Astrocyte (in vitro differentiated cells and primary cell): ENCODE measurements at regions not wholly inside any gene's neighbourhood (a gene's known extent, or its start where the extent isn't known, plus 50 kb on each side); places are given as distances from the start of the nearest gene placed in this dataset.

ENCODE experiments used
- DNase-seq: peaks from one replicate; pipeline ENCODE4 v3.0.0-alpha.2; 2010; ENCODE audit warnings: low read depth
- FAIRE-seq: peaks from 2 replicates; lab custom pipeline; 2011; peaks lifted over from hg19 to GRCh38; lab: Jason Lieb, UNC
- H2AFZ ChIP-seq: 2 replicates; pipeline ENCODE4 v1.6.0; 2012; ENCODE audit warnings: low read depth, low read length, inconsistent platforms
- H3K27ac ChIP-seq: 2 replicates; pipeline ENCODE4 v1.5.1; 2011; ENCODE audit warnings: low read depth, low read length, inconsistent platforms
- H3K27me3 ChIP-seq: 2 replicates; pipeline ENCODE4 v1.6.0; 2011; ENCODE audit warnings: low read length, inconsistent platforms; ENCODE audit not compliant: insufficient read depth
- H3K36me3 ChIP-seq: 2 replicates; pipeline ENCODE4 v1.5.1; 2011; ENCODE audit warnings: low read length, inconsistent platforms; ENCODE audit not compliant: insufficient read depth
- H3K4me1 ChIP-seq: 2 replicates; pipeline ENCODE4 v1.5.1; 2011; ENCODE audit warnings: low read length, inconsistent platforms; ENCODE audit not compliant: insufficient read depth
- H3K4me2 ChIP-seq: 2 replicates; pipeline ENCODE4 v1.6.0; 2012; ENCODE audit warnings: low read length, inconsistent platforms
- H3K4me3 ChIP-seq: 2 replicates; pipeline ENCODE4 v1.5.1; 2011; ENCODE audit warnings: low read depth, mild to moderate bottlenecking, low read length, inconsistent platforms; ENCODE audit not compliant: insufficient read depth
- H3K79me2 ChIP-seq: 2 replicates; pipeline ENCODE4 v1.6.0; 2012; ENCODE audit warnings: mild to moderate bottlenecking, low read length, inconsistent platforms; ENCODE audit not compliant: insufficient read depth
- H3K9ac ChIP-seq: 2 replicates; pipeline ENCODE4 v1.6.0; 2012; ENCODE audit warnings: mild to moderate bottlenecking, low read length, inconsistent platforms
- H3K9me3 ChIP-seq: 2 replicates; pipeline ENCODE4 v1.5.1; 2012; ENCODE audit warnings: low read depth, mild to moderate bottlenecking, low read length, inconsistent platforms; ENCODE audit not compliant: insufficient read depth
- H4K20me1 ChIP-seq: 2 replicates; pipeline ENCODE4 v1.6.0; 2012; ENCODE audit warnings: low read length, inconsistent platforms; ENCODE audit not compliant: insufficient read depth
- H3K27ac Mint-ChIP-seq: one replicate; pipeline ENCODE4 v1.8.0; 2021; ENCODE audit warnings: mild to moderate bottlenecking, mixed read lengths; ENCODE audit not compliant: unreplicated experiment
- H3K27me3 Mint-ChIP-seq: one replicate; pipeline ENCODE4 v1.8.0; 2021; ENCODE audit warnings: low read depth, mixed read lengths; ENCODE audit not compliant: unreplicated experiment
- H3K36me3 Mint-ChIP-seq: one replicate; pipeline ENCODE4 v1.8.0; 2021; ENCODE audit warnings: low read depth, mixed read lengths; ENCODE audit not compliant: unreplicated experiment
- H3K4me1 Mint-ChIP-seq: one replicate; pipeline ENCODE4 v1.8.0; 2021; ENCODE audit warnings: low read depth, mixed read lengths; ENCODE audit not compliant: unreplicated experiment
- H3K4me3 Mint-ChIP-seq: one replicate; pipeline ENCODE4 v1.8.0; 2021; ENCODE audit warnings: mild to moderate bottlenecking, moderate library complexity, mixed read lengths; ENCODE audit not compliant: unreplicated experiment
- H3K9me3 Mint-ChIP-seq: one replicate; pipeline ENCODE4 v1.8.0; 2021; ENCODE audit warnings: mild to moderate bottlenecking, mixed read lengths; ENCODE audit not compliant: unreplicated experiment
- EZH2 ChIP-seq: IDR thresholded peaks from 2 replicates; pipeline ENCODE4 v1.6.1; 2012; ENCODE audit warnings: mild to moderate bottlenecking, low read length, inconsistent platforms; ENCODE audit not compliant: insufficient read depth
- TF ChIP-seq, protein P1 (sequence below): IDR thresholded peaks from 2 replicates; pipeline ENCODE4 v1.5.1; 2011; ENCODE audit warnings: low read depth, mild to moderate bottlenecking, inconsistent platforms, low read length, moderate library complexity; ENCODE audit not compliant: insufficient read depth

DNA sequence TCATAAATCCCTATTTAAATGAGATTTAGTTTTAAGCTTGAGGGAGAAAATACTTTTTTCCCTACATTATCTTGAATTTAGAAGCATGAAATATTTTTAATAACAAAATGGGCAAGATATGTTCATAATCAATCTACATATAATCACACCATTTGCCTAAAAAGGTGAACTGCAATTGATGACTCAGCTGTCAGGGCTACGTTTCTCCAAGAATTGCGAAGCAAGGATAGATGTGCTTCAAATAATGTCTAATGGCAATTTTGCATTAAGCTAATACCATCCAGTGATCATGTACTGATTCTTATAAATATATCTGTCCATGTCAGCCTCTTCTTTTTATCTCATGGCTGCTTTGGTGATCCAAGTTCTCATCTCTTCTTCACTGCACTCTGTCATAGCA, 404.4 kb downstream of the MAN2A1 start:
- DNase-seq (no peak), FAIRE-seq (no peak)
- H3K36me3 ChIP-seq = no peaks in the 10 kb centered on the region
- H3K4me1 ChIP-seq = no peaks in the 10 kb centered on the region
- Mint-ChIP-seq H3K4me3 (no peak overlapping the region), H3K4me1 (peaks cover 2% of the 10 kb centered on the region), H3K9me3 (no peaks in the 10 kb centered on the region), H3K36me3 (no peaks in the 10 kb centered on the region), H3K27ac (no peak overlapping the region), H3K27me3 (no peaks in the 10 kb centered on the region)
- no peaks in the 10 kb centered on the region for H4K20me1 ChIP-seq
- no peak overlapping the region for H3K27ac ChIP-seq
- no peak overlapping the region for H3K9ac ChIP-seq
- TF ChIP-seq EZH2 = no peak
- TF ChIP-seq, protein P1, sequence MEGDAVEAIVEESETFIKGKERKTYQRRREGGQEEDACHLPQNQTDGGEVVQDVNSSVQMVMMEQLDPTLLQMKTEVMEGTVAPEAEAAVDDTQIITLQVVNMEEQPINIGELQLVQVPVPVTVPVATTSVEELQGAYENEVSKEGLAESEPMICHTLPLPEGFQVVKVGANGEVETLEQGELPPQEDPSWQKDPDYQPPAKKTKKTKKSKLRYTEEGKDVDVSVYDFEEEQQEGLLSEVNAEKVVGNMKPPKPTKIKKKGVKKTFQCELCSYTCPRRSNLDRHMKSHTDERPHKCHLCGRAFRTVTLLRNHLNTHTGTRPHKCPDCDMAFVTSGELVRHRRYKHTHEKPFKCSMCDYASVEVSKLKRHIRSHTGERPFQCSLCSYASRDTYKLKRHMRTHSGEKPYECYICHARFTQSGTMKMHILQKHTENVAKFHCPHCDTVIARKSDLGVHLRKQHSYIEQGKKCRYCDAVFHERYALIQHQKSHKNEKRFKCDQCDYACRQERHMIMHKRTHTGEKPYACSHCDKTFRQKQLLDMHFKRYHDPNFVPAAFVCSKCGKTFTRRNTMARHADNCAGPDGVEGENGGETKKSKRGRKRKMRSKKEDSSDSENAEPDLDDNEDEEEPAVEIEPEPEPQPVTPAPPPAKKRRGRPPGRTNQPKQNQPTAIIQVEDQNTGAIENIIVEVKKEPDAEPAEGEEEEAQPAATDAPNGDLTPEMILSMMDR = no peak
- no peak overlapping the region for H2AFZ ChIP-seq
- no peaks in the 10 kb centered on the region for H3K79me2 ChIP-seq
- no peaks in the 10 kb centered on the region for H3K27me3 ChIP-seq
- no peak overlapping the region for H3K4me2 ChIP-seq
- H3K9me3 ChIP-seq = no peaks in the 10 kb centered on the region
- no peak overlapping the region for H3K4me3 ChIP-seq

DNA sequence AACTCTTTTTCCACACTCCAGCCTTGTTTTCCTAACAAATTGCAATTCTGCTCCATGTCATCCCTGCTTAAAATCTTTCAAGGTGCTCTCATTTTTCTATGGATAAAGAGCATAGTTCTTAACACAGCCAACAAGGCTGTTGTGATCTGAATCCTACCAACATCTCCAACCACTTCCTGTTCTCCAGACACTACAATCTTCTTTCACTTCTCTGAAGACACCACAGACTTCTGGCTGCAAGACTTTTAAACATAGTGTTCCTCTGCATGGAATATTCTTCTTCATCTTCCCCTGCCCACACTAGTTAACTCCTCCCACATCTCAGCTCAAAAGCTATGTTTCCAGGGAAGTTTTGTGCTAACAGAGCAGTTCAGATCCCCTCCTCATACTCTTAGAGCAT, 404.8 kb downstream of the MAN2A1 start:
- H4K20me1 ChIP-seq = no peaks in the 10 kb centered on the region
- no peak overlapping the region for H3K9ac ChIP-seq
- TF ChIP-seq EZH2 = no peak
- TF ChIP-seq, protein P1 = no peak
- FAIRE-seq (no peak), DNase-seq (no peak)
- no peaks in the 10 kb centered on the region for H3K4me1 ChIP-seq
- no peak overlapping the region for H3K4me2 ChIP-seq
- Mint-ChIP-seq H3K4me1 (peaks cover 2% of the 10 kb centered on the region), H3K27me3 (no peaks in the 10 kb centered on the region), H3K27ac (no peak overlapping the region), H3K9me3 (no peaks in the 10 kb centered on the region), H3K36me3 (no peaks in the 10 kb centered on the region), H3K4me3 (no peak overlapping the region)
- no peak overlapping the region for H3K27ac ChIP-seq
- H3K79me2 ChIP-seq = no peaks in the 10 kb centered on the region
- H3K27me3 ChIP-seq = no peaks in the 10 kb centered on the region
- H2AFZ ChIP-seq = no peak overlapping the region
- H3K9me3 ChIP-seq = no peaks in the 10 kb centered on the region
- no peak overlapping the region for H3K4me3 ChIP-seq
- no peaks in the 10 kb centered on the region for H3K36me3 ChIP-seq

DNA sequence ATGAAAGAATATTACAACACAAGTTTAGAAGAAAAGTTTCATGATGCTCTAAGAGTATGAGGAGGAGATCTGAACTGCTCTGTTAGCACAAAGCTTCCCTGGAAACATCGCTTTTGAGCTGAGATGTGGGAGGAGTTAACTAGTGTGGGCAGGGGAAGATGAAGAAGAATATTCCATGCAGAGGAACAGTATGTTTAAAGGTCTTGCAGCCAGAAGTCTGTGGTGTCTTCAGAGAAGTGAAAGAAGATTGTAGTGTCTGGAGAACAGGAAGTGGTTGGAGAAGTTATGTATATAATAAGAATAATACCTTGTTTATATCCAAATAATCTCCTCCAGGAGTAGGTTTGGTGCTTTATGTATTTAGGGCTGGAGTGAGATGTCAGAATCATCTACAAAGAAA, 406.7 kb downstream of the MAN2A1 start:
- H3K27me3 ChIP-seq = no peaks in the 10 kb centered on the region
- DNase-seq (no peak), FAIRE-seq (no peak)
- no peaks in the 10 kb centered on the region for H3K79me2 ChIP-seq
- Mint-ChIP-seq H3K4me1 (peaks cover 2% of the 10 kb centered on the region), H3K27me3 (no peaks in the 10 kb centered on the region), H3K4me3 (no peak overlapping the region), H3K36me3 (no peaks in the 10 kb centered on the region), H3K27ac (no peak overlapping the region), H3K9me3 (no peaks in the 10 kb centered on the region)
- H3K4me1 ChIP-seq = no peaks in the 10 kb centered on the region
- no peaks in the 10 kb centered on the region for H3K36me3 ChIP-seq
- H3K27ac ChIP-seq = no peak overlapping the region
- no peak overlapping the region for H3K9ac ChIP-seq
- no peak overlapping the region for H2AFZ ChIP-seq
- H3K4me3 ChIP-seq = no peak overlapping the region
- H3K9me3 ChIP-seq = no peaks in the 10 kb centered on the region
- H4K20me1 ChIP-seq = no peaks in the 10 kb centered on the region
- H3K4me2 ChIP-seq = no peak overlapping the region
- TF ChIP-seq EZH2 = no peak
- TF ChIP-seq, protein P1 = no peak
